ENCODE measurements at regions not wholly inside any gene's neighbourhood (a gene's known extent, or its start where the extent isn't known, plus 50 kb on each side); places are given as distances from the start of the nearest gene placed in this dataset.

- TF ChIP-seq, protein P1, sequence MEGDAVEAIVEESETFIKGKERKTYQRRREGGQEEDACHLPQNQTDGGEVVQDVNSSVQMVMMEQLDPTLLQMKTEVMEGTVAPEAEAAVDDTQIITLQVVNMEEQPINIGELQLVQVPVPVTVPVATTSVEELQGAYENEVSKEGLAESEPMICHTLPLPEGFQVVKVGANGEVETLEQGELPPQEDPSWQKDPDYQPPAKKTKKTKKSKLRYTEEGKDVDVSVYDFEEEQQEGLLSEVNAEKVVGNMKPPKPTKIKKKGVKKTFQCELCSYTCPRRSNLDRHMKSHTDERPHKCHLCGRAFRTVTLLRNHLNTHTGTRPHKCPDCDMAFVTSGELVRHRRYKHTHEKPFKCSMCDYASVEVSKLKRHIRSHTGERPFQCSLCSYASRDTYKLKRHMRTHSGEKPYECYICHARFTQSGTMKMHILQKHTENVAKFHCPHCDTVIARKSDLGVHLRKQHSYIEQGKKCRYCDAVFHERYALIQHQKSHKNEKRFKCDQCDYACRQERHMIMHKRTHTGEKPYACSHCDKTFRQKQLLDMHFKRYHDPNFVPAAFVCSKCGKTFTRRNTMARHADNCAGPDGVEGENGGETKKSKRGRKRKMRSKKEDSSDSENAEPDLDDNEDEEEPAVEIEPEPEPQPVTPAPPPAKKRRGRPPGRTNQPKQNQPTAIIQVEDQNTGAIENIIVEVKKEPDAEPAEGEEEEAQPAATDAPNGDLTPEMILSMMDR (IDR thresholded peaks at IDR 0.05): no peak
- intact Hi-C loops (cut with DNase I): no loop called here
- no peaks in the 10 kb centered on the region for H3K36me3 ChIP-seq
- no peaks in the 10 kb centered on the region for H3K9me3 ChIP-seq
- no peak for ATAC-seq
- H3K4me1 ChIP-seq: no peaks in the 10 kb centered on the region
- no peak overlapping the region for H3K27ac ChIP-seq
- H3K4me3 ChIP-seq: no peak overlapping the region
- H3K27me3 ChIP-seq (ENCODE audit: low read depth): no peaks in the 10 kb centered on the region
- no peak for DNase-seq
These were observed 260.8 kb downstream of the BCOR start for GRCh38 chrX:39836802-39837420.

GRCh38 chrX:39837688-39838087 lies 260.1 kb downstream of the BCOR start:
- DNase-seq: no peak
- no peaks in the 10 kb centered on the region for H3K4me1 ChIP-seq
- intact Hi-C loops (cut with DNase I): no loop called here
- TF ChIP-seq, protein P1 (IDR thresholded peaks at IDR 0.05): no peak
- no peak overlapping the region for H3K4me3 ChIP-seq
- no peak for ATAC-seq
- H3K36me3 ChIP-seq: no peaks in the 10 kb centered on the region
- no peaks in the 10 kb centered on the region for H3K27me3 ChIP-seq (ENCODE audit: low read depth)
- H3K9me3 ChIP-seq: no peaks in the 10 kb centered on the region
- H3K27ac ChIP-seq: no peak overlapping the region

DNA sequence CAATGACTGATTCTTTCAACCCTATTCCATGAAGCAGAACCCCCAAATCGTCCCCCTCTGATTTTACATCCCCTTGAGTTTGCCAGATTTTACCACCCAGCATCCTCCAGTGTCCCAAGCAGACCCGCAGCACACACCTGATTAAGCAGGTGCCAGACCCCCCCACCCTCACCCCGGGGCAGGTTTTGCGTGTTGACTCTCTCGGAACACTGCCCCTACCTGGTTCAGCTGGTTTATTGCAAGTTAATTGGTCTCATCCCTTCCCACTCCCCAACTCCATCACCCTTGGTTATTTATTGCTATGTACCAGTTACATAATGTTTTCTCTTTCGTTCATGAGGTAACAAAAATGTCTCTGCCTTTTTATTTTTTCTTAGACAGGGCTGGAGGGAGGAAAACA lies 258.4 kb downstream of the BCOR start:
- ATAC-seq (no peak), DNase-seq (no peak)
- Histone ChIP-seq H3K27ac (no peak overlapping the region), H3K36me3 (no peaks in the 10 kb centered on the region), H3K27me3 (ENCODE audit: low read depth) (no peaks in the 10 kb centered on the region), H3K4me3 (no peak overlapping the region), H3K9me3 (no peaks in the 10 kb centered on the region), H3K4me1 (no peaks in the 10 kb centered on the region)
- TF ChIP-seq, protein P1 (IDR thresholded peaks at IDR 0.05): no peak
- intact Hi-C loops (cut with DNase I): no loop called here

GRCh38 chrX:39840133-39840532 lies 257.6 kb downstream of the BCOR start:
- intact Hi-C loops (cut with DNase I): no loop called here
- Histone ChIP-seq H3K36me3 (no peaks in the 10 kb centered on the region), H3K27ac (no peak overlapping the region), H3K27me3 (ENCODE audit: low read depth) (no peaks in the 10 kb centered on the region), H3K4me3 (no peak overlapping the region), H3K9me3 (no peaks in the 10 kb centered on the region), H3K4me1 (no peaks in the 10 kb centered on the region)
- DNase-seq (no peak), ATAC-seq (no peak)
- TF ChIP-seq, protein P1 (IDR thresholded peaks at IDR 0.05): no peak

DNA sequence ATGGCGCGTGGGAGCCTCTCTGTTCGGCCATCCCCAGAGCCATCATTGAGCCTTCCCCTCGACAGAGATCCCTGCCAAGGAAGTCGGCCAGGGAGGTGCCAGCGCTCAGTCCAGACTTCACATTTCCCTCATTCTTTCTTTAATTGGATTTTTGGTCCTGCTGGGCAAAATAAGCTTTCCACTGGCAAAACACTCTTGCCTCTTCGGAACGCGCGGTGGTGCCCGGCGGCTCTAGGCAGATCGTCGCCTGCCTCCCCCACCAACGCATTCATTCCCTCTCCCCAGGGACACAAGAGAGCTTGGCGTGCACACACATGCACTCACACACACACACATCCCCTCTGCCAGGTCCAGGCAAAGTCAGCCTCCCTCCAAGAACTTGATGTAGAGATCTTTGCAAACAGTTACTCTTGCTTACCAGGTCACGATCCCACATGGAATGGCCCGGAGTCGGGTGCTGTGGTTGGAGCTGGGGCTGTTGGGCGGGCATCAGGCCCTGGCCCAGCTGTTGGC lies 257.1 kb downstream of the BCOR start:
- TF ChIP-seq, protein P1 (IDR thresholded peaks at IDR 0.05): no peak
- H3K27me3 ChIP-seq (ENCODE audit: low read depth): no peaks in the 10 kb centered on the region
- no peaks in the 10 kb centered on the region for H3K9me3 ChIP-seq
- no peak overlapping the region for H3K27ac ChIP-seq
- ATAC-seq (no peak), DNase-seq (no peak)
- H3K4me3 ChIP-seq: no peak overlapping the region
- no peaks in the 10 kb centered on the region for H3K36me3 ChIP-seq
- H3K4me1 ChIP-seq: no peaks in the 10 kb centered on the region
- intact Hi-C loops (cut with DNase I): no loop called here

Data from lower lobe of right lung (tissue), 2 donors.